CMK (cell line): ENCODE measurements at regions not wholly inside any gene's neighbourhood (a gene's known extent, or its start where the extent isn't known, plus 50 kb on each side); places are given as distances from the start of the nearest gene placed in this dataset.
A peak's percentile ranks its signal among the peaks of the same experiment; 100 is the strongest.

Experiments
- DNase-seq: peaks from one replicate; pipeline ENCODE4 v3.0.0-alpha.2; 2010; ENCODE audit warnings: low read depth

DNA sequence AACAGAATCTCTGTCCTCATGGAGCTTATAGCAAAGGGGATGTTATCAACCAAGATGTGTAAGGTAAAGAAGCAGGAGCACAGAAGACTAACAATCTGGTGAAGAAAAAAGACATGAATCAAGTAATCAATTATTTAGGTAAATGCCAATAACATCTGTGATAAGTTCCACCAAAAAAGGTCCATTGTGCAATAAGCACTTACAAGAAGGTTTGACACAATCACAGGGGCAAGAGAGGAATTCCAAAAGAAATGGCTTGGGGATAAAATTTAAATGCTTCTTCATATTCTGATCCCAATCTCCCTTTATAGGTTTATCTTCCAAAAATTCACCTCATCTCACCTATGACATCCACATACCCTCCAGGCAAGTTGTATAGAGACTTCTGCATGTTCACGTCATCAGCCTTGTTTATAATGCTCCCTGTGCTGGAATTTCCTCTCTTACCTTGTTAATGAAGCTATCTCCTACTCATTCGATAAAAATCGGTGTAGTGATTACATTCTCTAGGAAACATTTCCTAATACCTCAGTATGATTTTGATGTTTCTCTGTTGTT is 53.6 kb upstream of the DPT start:
- no peak for DNase-seq

- no peak for DNase-seq
These were observed 54.6 kb upstream of the DPT start for GRCh38 chr1:168783458-168784210.

GRCh38 chr1:168786476-168787330 is 57.7 kb upstream of the DPT start:
- DNase-seq = no peak

- no peak for DNase-seq
These were observed 59.3 kb upstream of the DPT start for GRCh38 chr1:168788258-168788657.

GRCh38 chr1:168789501-168789900 is 60.5 kb upstream of the DPT start:
- DNase-seq = no peak

DNA sequence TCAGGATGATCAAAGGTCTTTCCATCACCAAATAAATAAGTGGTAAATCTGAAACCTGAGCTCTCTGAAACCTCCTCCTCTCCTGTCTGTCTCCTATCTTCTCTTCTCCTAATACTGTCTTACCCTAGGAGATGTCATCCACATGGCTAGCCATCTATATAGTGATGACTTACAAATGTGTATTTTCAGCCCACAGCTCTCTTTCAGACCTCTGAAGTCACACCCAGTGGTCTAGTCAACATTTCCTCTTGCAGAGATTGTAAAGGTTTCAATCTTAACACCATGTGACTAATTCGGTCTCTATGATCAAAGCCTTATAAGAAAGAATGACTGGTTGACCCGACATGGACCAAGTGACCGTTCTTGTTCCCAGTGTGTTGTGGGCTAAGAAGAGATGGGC is 63.1 kb upstream of the DPT start:
- no peak for DNase-seq

DNA sequence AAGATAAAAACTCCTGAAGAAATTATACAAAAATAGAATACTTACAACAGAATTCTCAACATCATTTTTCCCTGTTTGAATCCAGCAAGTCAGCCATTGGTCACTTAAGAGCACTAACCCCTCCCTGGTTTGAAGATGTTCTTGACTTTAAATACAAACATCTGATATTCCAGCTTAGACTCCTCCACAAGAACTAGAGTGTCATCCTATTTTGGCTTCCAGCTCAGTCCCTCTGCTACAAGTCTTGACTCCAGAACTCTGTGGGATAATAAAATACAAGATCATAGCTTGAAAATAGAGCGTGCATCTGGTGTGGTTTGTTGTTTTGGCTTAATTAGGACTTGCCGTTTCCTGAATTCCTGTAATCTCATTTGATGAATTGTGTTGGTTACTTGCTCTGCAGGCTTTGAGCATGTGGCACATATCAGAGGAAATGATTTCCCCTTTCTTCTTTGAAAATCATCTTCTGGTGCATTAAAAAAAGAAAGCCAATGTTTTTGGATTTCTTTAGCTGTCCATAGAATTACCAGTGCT is 63.7 kb upstream of the DPT start:
- no peak for DNase-seq

DNA sequence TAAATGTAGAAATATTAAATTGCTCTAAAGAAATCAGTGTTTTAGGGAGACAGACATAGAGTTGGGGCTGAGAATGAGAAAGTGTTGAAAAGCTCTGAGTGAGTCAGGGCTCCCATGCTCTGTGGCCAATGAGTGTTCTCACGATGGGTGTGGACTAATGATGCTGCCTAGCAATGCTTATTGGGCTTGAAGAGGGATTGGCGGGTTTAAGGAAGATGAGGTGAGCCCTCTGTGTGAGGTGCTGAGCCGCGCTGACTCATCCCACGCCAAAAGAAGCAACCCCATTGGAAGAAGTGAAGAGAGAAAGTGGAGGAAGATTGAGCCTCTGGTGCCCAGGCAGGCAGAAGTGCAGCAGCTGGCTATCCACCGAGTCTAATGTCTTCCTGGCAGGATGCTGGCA is 65.1 kb upstream of the DPT start:
- no peak for DNase-seq

DNA sequence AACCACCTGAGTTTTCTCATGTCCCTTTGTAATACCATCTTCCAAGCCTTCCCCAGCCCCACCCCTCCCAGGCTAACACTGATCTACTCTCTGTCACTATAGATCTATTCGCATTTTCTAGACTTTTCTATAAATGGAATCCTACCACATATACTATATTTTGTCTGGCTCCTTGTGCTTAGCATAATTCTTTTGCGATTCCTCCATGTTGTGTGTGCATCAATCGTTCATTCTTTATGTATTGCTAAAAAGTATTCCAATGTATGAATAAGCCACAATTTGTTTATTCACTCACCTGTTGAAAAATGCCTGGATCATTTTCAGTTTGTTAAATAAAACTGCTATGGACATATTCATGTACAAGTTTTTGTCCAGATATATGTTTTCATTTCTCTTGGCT is 66.7 kb upstream of the DPT start:
- no peak for DNase-seq

DNA sequence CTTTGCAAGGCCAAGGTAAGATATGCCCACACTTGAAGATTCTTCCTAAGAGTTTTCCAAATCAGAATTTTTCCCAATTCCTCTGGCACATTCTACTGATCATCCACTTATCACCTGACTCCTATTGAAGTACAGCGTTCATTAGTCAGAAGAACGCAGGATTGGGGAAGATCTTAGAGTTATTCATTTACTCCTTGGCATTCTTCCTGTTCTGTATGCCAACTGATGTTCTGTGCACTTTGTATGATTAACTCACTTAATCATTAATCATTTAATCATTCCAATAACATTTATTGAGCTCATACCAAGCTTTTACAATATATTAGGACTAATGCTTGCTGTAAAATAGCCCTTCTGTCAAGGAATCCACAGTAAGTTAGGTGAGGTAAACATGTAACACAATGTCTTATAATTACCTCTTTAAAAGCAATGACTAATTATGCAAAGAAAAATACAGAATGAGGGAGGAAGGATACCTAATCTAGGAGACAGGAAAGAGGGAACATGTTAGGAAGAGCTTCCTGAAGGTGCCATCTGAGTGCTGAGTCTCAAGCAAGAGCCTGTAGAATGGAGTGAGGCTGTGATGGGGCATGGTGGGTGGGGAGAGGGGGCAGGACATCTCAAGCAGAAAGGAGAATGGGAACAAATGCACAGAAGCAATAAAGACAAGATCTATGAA is 71.1 kb upstream of the DPT start:
- DNase-seq = no peak

DNA sequence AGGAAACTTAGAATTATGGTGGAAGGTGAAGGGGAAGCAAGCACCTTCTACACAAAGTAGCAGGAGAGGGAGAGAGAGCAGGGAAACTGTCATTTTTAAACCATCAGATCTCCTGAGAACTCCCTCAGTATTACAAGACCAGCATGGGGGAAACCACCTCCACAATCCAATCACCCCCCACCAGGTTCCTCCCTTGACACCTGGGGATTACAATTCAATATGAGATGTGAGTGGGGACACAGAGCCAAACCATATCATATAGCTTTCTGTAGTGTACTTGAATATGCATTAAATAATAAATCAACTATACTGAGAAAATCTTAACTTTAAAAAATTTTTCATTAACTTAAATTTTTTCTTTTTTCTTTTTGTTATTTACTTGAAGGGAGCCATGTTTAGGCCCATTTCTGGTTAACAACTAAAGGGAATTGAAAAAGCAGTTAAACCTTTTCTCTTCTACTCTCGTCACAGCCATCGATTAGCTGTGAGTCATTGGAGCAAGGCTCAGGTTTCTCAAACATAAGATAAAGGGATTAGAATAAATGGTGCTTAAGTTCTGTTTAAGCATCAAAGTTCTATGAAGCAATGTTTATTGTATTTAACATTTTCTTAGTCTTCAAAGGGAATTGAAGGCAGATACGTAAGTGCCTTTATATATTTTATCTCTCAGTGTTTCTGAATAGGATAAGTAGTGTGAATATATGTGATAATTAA is 72.2 kb upstream of the DPT start:
- no peak for DNase-seq

DNA sequence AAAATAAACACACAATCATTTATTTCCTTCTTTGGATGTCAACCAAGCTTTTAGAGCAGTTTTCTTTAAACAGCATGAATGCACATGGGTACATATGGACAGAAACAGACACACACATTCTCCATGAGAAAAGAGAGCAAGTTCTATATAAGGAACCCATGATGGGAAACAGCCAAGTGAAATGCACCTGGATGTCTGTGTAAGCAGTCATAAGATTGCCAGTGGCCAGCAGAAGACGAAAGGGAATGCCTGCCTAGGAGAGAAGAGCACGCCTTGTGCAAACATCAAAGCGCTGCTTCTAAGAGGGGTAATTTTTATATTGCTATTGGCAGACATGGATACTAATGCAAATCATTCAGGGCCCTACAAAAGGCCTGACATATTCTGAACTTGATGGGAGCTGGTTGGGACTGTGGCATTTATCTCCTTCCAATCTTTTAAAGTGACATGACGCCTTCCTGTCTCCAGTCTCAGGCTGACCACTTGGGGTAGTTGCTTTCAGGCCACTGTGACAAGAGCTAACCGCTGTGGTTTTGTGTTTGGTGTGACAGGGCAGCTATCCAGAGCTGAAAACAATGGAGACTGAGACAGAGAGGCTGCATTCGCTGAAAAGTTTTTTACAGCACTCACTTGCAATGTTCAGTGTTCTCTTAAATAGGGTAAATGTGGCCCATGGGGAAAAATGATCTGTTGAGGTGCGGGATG is 75.0 kb upstream of the DPT start:
- DNase-seq = peak; percentile 22

- no peak for DNase-seq
These were observed 77.9 kb upstream of the DPT start for GRCh38 chr1:168806952-168807351.

GRCh38 chr1:168811176-168811575 is 82.2 kb upstream of the DPT start:
- DNase-seq = no peak

DNA sequence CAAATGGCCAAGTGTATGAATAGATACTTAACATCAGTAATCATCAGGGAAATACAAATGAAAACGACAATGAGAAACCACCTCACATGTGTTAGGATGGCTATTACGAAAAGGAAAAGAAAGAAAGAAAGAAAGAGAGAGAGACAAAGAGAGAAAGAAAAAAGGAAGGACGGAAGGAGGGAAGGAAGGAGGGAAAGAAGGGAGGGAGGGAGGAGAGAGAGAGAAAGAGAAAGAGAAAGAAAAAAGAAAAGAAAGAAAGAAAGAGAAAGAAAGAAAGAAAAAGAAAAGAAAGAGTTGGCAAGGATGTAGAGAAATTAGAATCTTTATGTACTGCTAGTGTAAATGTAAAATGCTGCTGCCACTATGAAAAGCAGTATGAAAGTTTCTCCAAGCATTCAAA is 90.7 kb upstream of the DPT start:
- DNase-seq = no peak

GRCh38 chr1:168821434-168821833 is 92.4 kb upstream of the DPT start:
- no peak for DNase-seq

GRCh38 chr1:168822911-168823310 is 93.9 kb upstream of the DPT start:
- no peak for DNase-seq

DNA sequence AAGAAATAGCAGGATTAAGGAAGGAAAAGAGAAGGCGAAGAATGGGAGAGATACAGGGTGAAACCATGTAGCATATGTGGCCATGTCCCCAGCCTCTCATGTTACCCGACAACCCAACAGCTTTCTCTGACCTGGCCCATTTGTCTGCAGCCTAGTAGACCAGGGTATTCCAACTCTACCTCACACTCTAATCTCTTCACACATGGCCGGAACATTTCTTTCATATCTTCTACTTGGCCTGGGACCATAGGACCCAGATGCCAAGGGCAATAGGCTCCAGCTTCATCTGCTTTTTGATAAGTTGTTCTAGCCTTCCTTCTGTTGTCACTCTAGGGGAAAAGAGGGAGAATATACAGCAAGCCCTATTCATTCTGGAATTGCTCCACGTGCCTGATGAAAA is 95.0 kb upstream of the DPT start:
- DNase-seq = no peak

DNA sequence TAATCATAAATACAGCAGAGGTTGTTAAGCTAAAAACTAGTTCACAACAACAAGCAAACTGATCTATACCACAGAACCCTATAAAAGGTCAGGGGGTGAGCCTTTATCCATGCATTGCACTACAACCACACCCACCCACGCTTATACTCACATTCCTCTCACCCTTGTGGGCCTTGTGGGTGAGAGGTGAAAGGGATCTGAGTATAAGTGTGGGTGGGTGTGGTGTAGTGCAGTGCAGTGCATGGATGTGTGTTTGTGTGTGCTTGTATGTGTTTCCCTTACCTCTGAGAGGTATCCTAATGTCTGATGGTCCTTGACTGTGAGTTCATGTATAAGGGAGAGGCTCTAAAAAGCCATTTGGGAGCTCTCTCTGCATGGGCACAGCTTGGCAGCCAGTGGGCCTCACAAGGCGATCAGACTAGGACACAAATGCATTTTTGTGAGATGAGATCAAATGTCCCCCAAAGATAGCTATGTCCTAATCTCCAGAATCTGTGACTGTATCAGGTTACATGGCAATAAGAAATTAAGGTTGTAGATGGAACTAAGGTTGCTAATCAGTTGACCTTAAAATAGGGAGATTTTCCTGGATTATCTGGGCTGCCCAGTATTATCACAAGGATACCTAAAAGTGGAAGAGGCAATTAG is 95.5 kb upstream of the DPT start:
- no peak for DNase-seq

DNA sequence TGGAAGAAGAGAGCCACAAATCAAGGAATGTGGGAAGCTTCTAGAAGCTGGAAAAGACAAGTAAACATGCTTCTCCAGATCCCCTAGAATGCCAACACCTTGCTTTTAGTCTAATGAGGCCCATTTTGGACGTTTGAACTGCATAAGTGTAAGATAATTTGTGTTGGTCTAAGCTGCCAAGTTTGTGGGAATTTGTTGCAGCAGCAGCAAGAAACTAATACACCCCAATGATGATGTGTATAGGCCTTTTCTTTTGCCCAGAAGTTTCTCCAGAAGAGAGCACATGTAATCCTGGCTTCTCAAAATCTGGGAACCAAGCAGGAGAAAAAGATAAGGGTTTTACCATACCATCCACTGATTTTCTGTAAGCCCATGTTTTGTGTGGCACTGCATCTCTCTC is 96.1 kb upstream of the DPT start:
- DNase-seq = no peak

DNA sequence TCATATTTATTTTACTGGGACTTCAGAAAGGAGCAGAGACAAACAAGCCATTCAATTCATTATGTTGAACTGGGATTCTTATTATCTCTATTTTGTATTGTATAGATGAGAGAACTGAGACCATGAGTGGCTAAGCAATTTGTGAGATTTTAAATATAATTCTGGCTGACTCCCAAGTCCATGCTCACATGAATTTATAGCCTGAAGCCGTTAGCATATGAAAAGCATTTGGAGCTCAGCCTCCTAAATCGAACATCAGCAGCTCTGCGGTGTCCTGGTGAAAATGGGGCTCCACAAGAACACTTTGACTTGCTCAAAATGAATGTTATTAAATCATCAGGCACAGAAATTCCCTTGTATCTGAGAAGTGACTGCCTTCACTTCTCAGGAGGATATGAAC is 96.8 kb upstream of the DPT start:
- no peak for DNase-seq
